ENCODE measurements at regions not wholly inside any gene's neighbourhood (a gene's known extent, or its start where the extent isn't known, plus 50 kb on each side); places are given as distances from the start of the nearest gene placed in this dataset.

GRCh38 chr5:82827651-82828050, 249.5 kb downstream of the TMEM167A start:
- DNase-seq (ENCODE audit: low spot score) (no peak), ATAC-seq (ENCODE audit: low read depth) (no peak)
- no peaks in the 10 kb centered on the region for H3K36me3 ChIP-seq (ENCODE audit: low read depth)
- H3K27me3 ChIP-seq (ENCODE audit: insufficient read depth, poor library complexity, severe bottlenecking), result no peaks in the 10 kb centered on the region
- no peaks in the 10 kb centered on the region for H3K4me1 ChIP-seq (ENCODE audit: insufficient read depth, poor library complexity, severe bottlenecking)
- no peaks in the 10 kb centered on the region for H3K9me3 ChIP-seq (ENCODE audit: severe bottlenecking)
- no peak for TF ChIP-seq CTCF (IDR thresholded peaks at IDR 0.05; ENCODE audit: poor library complexity, severe bottlenecking)
- H3K27ac ChIP-seq (ENCODE audit: poor library complexity, severe bottlenecking), result no peak overlapping the region
- H3K4me3 ChIP-seq (ENCODE audit: severe bottlenecking), result no peak overlapping the region

GRCh38 chr5:82822634-82822927, 254.6 kb downstream of the TMEM167A start:
- Histone ChIP-seq H3K27me3 (ENCODE audit: insufficient read depth, poor library complexity, severe bottlenecking) (no peaks in the 10 kb centered on the region), H3K9me3 (ENCODE audit: severe bottlenecking) (no peaks in the 10 kb centered on the region), H3K36me3 (ENCODE audit: low read depth) (no peaks in the 10 kb centered on the region), H3K4me3 (ENCODE audit: severe bottlenecking) (no peak overlapping the region), H3K27ac (ENCODE audit: poor library complexity, severe bottlenecking) (no peak overlapping the region), H3K4me1 (ENCODE audit: insufficient read depth, poor library complexity, severe bottlenecking) (no peaks in the 10 kb centered on the region)
- TF ChIP-seq CTCF (IDR thresholded peaks at IDR 0.05; ENCODE audit: poor library complexity, severe bottlenecking), result no peak
- ATAC-seq (ENCODE audit: low read depth) (no peak), DNase-seq (ENCODE audit: low spot score) (no peak)

GRCh38 chr5:82821846-82822633, 255.2 kb downstream of the TMEM167A start:
- no peak for TF ChIP-seq CTCF (IDR thresholded peaks at IDR 0.05; ENCODE audit: poor library complexity, severe bottlenecking)
- ATAC-seq (ENCODE audit: low read depth) (peak; percentile 35; the same call in 1 of the 3 replicates), DNase-seq (ENCODE audit: low spot score) (no peak)
- Histone ChIP-seq H3K9me3 (ENCODE audit: severe bottlenecking) (no peaks in the 10 kb centered on the region), H3K36me3 (ENCODE audit: low read depth) (no peaks in the 10 kb centered on the region), H3K27me3 (ENCODE audit: insufficient read depth, poor library complexity, severe bottlenecking) (no peaks in the 10 kb centered on the region), H3K27ac (ENCODE audit: poor library complexity, severe bottlenecking) (no peak overlapping the region), H3K4me1 (ENCODE audit: insufficient read depth, poor library complexity, severe bottlenecking) (no peaks in the 10 kb centered on the region), H3K4me3 (ENCODE audit: severe bottlenecking) (no peak overlapping the region)

GRCh38 chr5:82820961-82821845, 256.0 kb downstream of the TMEM167A start:
- no peak for TF ChIP-seq CTCF (IDR thresholded peaks at IDR 0.05; ENCODE audit: poor library complexity, severe bottlenecking)
- H3K27ac ChIP-seq (ENCODE audit: poor library complexity, severe bottlenecking), result no peak overlapping the region
- ATAC-seq (ENCODE audit: low read depth) (no peak), DNase-seq (ENCODE audit: low spot score) (no peak)
- H3K27me3 ChIP-seq (ENCODE audit: insufficient read depth, poor library complexity, severe bottlenecking), result no peaks in the 10 kb centered on the region
- no peaks in the 10 kb centered on the region for H3K36me3 ChIP-seq (ENCODE audit: low read depth)
- no peaks in the 10 kb centered on the region for H3K4me1 ChIP-seq (ENCODE audit: insufficient read depth, poor library complexity, severe bottlenecking)
- H3K4me3 ChIP-seq (ENCODE audit: severe bottlenecking), result no peak overlapping the region
- no peaks in the 10 kb centered on the region for H3K9me3 ChIP-seq (ENCODE audit: severe bottlenecking)

Data from RWPE2 (cell line).